NCI-H2227 (cell line): ENCODE measurements at regions not wholly inside any gene's neighbourhood (a gene's known extent, or its start where the extent isn't known, plus 50 kb on each side); places are given as distances from the start of the nearest gene placed in this dataset.
A peak's percentile ranks its signal among the peaks of the same experiment; 100 is the strongest.
"Not testable (repeated sequence)": the region's sequence is repeated elsewhere in the genome, so short reads cannot be mapped to it uniquely, and the experiment has no call there.

Source experiments
- DNase-seq: peaks from one replicate; lab custom pipeline; 2025; ENCODE audit not compliant: unreplicated experiment; lab: John Stamatoyannopoulos, UW

GRCh38 chr6:14216946-14217684, 99.5 kb downstream of the CD83 start:
- DNase-seq = no peak

- DNase-seq = no peak
Observed at GRCh38 chr6:14217728-14218518, 100.4 kb downstream of the CD83 start.

GRCh38 chr6:14218519-14218800, 100.9 kb downstream of the CD83 start:
- DNase-seq = no peak

- DNase-seq = no peak
Observed at GRCh38 chr6:14221564-14222279, 104.2 kb downstream of the CD83 start.

GRCh38 chr6:14222956-14223355, 105.4 kb downstream of the CD83 start:
- DNase-seq = no peak

GRCh38 chr6:14224359-14225103, 107.0 kb downstream of the CD83 start:
- no peak for DNase-seq

GRCh38 chr6:14226051-14226660, 108.6 kb downstream of the CD83 start:
- no peak for DNase-seq

- DNase-seq = no peak
Observed at GRCh38 chr6:14228571-14228970, 111.0 kb downstream of the CD83 start.

- peak; percentile 23 for DNase-seq
Observed at GRCh38 chr6:14231071-14231483, 113.5 kb downstream of the CD83 start.

GRCh38 chr6:14231501-14232280, 114.1 kb downstream of the CD83 start:
- no peak for DNase-seq

- DNase-seq = no peak
Observed at GRCh38 chr6:14232889-14233288, 115.3 kb downstream of the CD83 start.

GRCh38 chr6:14235653-14236356, 118.2 kb downstream of the CD83 start:
- no peak for DNase-seq

GRCh38 chr6:14239097-14239496, 121.5 kb downstream of the CD83 start:
- DNase-seq = no peak

GRCh38 chr6:14240411-14241166, 123.0 kb downstream of the CD83 start:
- DNase-seq = no peak

GRCh38 chr6:14241255-14242070, 123.9 kb downstream of the CD83 start:
- DNase-seq = no peak

- not testable (repeated sequence) for DNase-seq
Observed at GRCh38 chr6:14242912-14243311, 125.3 kb downstream of the CD83 start.

- DNase-seq = no peak
Observed at GRCh38 chr6:14243597-14243996, 126.0 kb downstream of the CD83 start.

- no peak for DNase-seq
Observed at GRCh38 chr6:14246876-14247275, 129.3 kb downstream of the CD83 start.
